ENCODE measurements at regions not wholly inside any gene's neighbourhood (a gene's known extent, or its start where the extent isn't known, plus 50 kb on each side); places are given as distances from the start of the nearest gene placed in this dataset.

DNA sequence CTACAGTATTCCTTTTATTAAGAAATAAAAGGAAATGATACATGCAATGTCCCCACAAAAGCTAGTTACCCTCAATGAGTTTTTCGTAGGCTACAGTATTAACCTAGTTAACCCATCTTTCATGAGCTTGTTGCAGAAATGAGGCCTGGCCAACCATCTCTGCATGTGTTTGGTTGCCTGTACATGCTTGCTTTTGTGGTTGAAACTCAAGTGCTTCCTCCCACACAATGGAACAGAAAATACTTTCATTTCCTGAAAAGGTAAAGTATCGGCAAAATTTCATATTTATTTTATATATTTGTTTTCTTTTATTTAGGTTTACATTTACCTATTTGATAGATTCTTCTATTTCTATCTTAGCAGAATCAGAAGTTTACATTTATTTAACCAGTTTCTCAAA, 214.6 kb upstream of the FAM241A start:
- peaks cover 17% of the 10 kb centered on the region for H3K4me1 Mint-ChIP-seq

DNA sequence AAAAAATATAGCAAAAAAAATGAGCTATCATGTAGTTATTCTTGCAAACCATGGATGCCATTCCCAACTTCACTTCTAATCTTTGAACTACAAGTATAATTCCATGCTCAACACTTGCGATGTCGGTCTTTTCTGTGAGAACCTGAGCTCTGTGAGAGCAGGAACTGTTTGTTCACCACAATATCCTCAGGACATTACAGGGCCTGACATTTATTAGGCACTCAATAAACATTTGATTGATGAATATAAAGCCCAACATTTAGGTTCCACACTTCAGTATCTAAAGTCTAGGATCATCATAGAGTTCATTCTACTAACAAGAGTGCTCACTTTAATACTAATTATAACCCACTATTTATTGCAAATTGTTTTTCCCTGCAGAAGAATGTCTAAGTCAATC, 211.6 kb upstream of the FAM241A start:
- Histone ChIP-seq H3K9ac (ENCODE audit: extremely low read depth, low read length, poor library complexity, severe bottlenecking) (no peak overlapping the region), H3K36me3 (ENCODE audit: control insufficient read depth, insufficient read depth, low read length) (no peaks in the 10 kb centered on the region), H3K4me3 (ENCODE audit: low read length) (no peak overlapping the region), H3K27ac (ENCODE audit: low read depth, low read length) (no peak overlapping the region), H3K9me3 (ENCODE audit: control insufficient read depth, low read length) (no peaks in the 10 kb centered on the region), H3K27me3 (ENCODE audit: control insufficient read depth, insufficient read depth, low read length, poor library complexity, severe bottlenecking) (no peaks in the 10 kb centered on the region), H3K4me1 (ENCODE audit: control insufficient read depth, insufficient read depth, low read length) (peaks cover 6% of the 10 kb centered on the region)
- no peaks in the 10 kb centered on the region for H3K9me3 Mint-ChIP-seq
- no peaks in the 10 kb centered on the region for H3K36me3 Mint-ChIP-seq (ENCODE audit: low read depth)
- peaks cover 21% of the 10 kb centered on the region for H3K4me1 Mint-ChIP-seq
- 88 to 89% methylated on average over 2 of the region's 2 CpGs for WGBS, 2 experiments (ENCODE audit: insufficient coverage in 1 of 2, insufficient read length in 1 of 2)
- no peak for DNase-seq
- no peak overlapping the region for H3K27ac Mint-ChIP-seq
- H3K27me3 Mint-ChIP-seq (ENCODE audit: insufficient read depth) = no peaks in the 10 kb centered on the region
- H3K4me3 Mint-ChIP-seq = no peak overlapping the region
- TF ChIP-seq, protein P1, sequence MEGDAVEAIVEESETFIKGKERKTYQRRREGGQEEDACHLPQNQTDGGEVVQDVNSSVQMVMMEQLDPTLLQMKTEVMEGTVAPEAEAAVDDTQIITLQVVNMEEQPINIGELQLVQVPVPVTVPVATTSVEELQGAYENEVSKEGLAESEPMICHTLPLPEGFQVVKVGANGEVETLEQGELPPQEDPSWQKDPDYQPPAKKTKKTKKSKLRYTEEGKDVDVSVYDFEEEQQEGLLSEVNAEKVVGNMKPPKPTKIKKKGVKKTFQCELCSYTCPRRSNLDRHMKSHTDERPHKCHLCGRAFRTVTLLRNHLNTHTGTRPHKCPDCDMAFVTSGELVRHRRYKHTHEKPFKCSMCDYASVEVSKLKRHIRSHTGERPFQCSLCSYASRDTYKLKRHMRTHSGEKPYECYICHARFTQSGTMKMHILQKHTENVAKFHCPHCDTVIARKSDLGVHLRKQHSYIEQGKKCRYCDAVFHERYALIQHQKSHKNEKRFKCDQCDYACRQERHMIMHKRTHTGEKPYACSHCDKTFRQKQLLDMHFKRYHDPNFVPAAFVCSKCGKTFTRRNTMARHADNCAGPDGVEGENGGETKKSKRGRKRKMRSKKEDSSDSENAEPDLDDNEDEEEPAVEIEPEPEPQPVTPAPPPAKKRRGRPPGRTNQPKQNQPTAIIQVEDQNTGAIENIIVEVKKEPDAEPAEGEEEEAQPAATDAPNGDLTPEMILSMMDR (conservative IDR thresholded peaks at IDR 0.05) = no peak

More for the DNA sequence above, 214.6 kb upstream of the FAM241A start:
- WGBS, 2 experiments (ENCODE audit: insufficient coverage in 1 of 2, insufficient read length in 1 of 2) = 97 to 100% methylated on average over 1 of the region's 2 CpGs
- DNase-seq = no peak
- Histone ChIP-seq H3K36me3 (ENCODE audit: control insufficient read depth, insufficient read depth, low read length) (no peaks in the 10 kb centered on the region), H3K27ac (ENCODE audit: low read depth, low read length) (no peak overlapping the region), H3K9me3 (ENCODE audit: control insufficient read depth, low read length) (no peaks in the 10 kb centered on the region), H3K4me3 (ENCODE audit: low read length) (no peak overlapping the region), H3K9ac (ENCODE audit: extremely low read depth, low read length, poor library complexity, severe bottlenecking) (no peak overlapping the region), H3K4me1 (ENCODE audit: control insufficient read depth, insufficient read depth, low read length) (peaks cover 6% of the 10 kb centered on the region), H3K27me3 (ENCODE audit: control insufficient read depth, insufficient read depth, low read length, poor library complexity, severe bottlenecking) (no peaks in the 10 kb centered on the region)
- H3K27me3 Mint-ChIP-seq (ENCODE audit: insufficient read depth) = no peaks in the 10 kb centered on the region
- no peaks in the 10 kb centered on the region for H3K9me3 Mint-ChIP-seq
- H3K27ac Mint-ChIP-seq = no peak overlapping the region
- H3K4me3 Mint-ChIP-seq = no peak overlapping the region
- no peaks in the 10 kb centered on the region for H3K36me3 Mint-ChIP-seq (ENCODE audit: low read depth)
- TF ChIP-seq, protein P1 (conservative IDR thresholded peaks at IDR 0.05) = no peak

DNA sequence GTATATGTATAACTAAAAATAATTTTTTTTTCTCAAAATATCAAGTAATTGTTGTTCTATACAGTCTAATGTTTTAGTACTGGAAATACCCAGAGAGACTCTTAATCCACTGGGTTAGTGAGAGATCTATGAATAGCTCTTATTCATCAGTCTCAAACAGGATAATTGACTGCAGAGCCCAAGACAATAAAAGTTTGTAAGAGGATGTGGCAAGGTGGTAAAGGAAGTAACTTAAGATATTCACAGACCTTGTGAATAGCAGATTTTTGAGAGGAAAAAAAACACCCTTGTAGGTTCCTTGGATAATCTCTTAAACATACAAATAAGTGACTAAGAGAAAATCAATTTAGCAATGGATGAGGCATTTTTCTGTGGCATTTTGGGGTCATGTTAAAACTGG, 210.9 kb upstream of the FAM241A start:
- H3K27me3 Mint-ChIP-seq (ENCODE audit: insufficient read depth) = no peaks in the 10 kb centered on the region
- no peaks in the 10 kb centered on the region for H3K36me3 ChIP-seq (ENCODE audit: control insufficient read depth, insufficient read depth, low read length)
- peaks cover 6% of the 10 kb centered on the region for H3K4me1 ChIP-seq (ENCODE audit: control insufficient read depth, insufficient read depth, low read length)
- H3K27me3 ChIP-seq (ENCODE audit: control insufficient read depth, insufficient read depth, low read length, poor library complexity, severe bottlenecking) = no peaks in the 10 kb centered on the region
- TF ChIP-seq, protein P1 (conservative IDR thresholded peaks at IDR 0.05) = no peak
- H3K9me3 ChIP-seq (ENCODE audit: control insufficient read depth, low read length) = no peaks in the 10 kb centered on the region
- no peaks in the 10 kb centered on the region for H3K36me3 Mint-ChIP-seq (ENCODE audit: low read depth)
- DNase-seq = no peak
- no peak overlapping the region for H3K27ac ChIP-seq (ENCODE audit: low read depth, low read length)
- H3K9ac ChIP-seq (ENCODE audit: extremely low read depth, low read length, poor library complexity, severe bottlenecking) = no peak overlapping the region
- no peaks in the 10 kb centered on the region for H3K9me3 Mint-ChIP-seq
- H3K4me3 ChIP-seq (ENCODE audit: low read length) = no peak overlapping the region
- H3K4me1 Mint-ChIP-seq = peaks cover 21% of the 10 kb centered on the region
- peak overlapping the region; percentile 37 for H3K27ac Mint-ChIP-seq
- no peak overlapping the region for H3K4me3 Mint-ChIP-seq
